Motor neuron (in vitro differentiated cells): ENCODE measurements at regions not wholly inside any gene's neighbourhood (a gene's known extent, or its start where the extent isn't known, plus 50 kb on each side); places are given as distances from the start of the nearest gene placed in this dataset.

Experiments
- ATAC-seq, 8 experiments: fragments of 200-7000 bp; cut with Tn5 transposase; replicated peaks in 6 of 8; 2 replicates each; pipeline ENCODE4 v1.8.0; 2021; ENCODE audit warnings: mild to moderate bottlenecking in 8 of 8, moderate library complexity in 8 of 8
- H3K27ac ChIP-seq, 2 donors: fragments of 250-450 bp; sonication (Bioruptor Pico); 2 replicates each; pipeline ENCODE4 v1.9.0; 2021; ENCODE audit warnings: antibody characterized with exemption in 2 of 2, mild to moderate bottlenecking in 2 of 2, moderate library complexity in 1 of 2
- H3K4me1 ChIP-seq, 2 donors: fragments of 250-450 bp; sonication (Bioruptor Pico); replicated peaks in 1 of 2; 2 replicates each; pipeline ENCODE4 v1.6.1; 2021; ENCODE audit warnings: antibody characterized with exemption in 2 of 2, mild to moderate bottlenecking in 2 of 2, moderate library complexity in 1 of 2
- H3K4me3 ChIP-seq, 5 donors: fragments of 250-450 bp; sonication (Bioruptor Pico); 2 replicates each; pipeline ENCODE4 v1.9.0; 2021; ENCODE audit warnings: antibody characterized with exemption in 5 of 5, mild to moderate bottlenecking in 5 of 5, moderate library complexity in 4 of 5
- WGBS, 10 experiments: fragments of 450-650 bp; shearing (Covaris generic); methylation state at CpG; one replicate each; pipeline ENCODE4 v1.0.0; 2022; 5-methylcytosine and 5-hydroxymethylcytosine counted together
- in situ Hi-C, 9 experiments: fragments of 400-800 bp; cut with MboI; loops; one replicate each; pipeline ENCODE4 v1.15.0; 2021; ENCODE audit warnings: low sequenced_read_pairs in 9 of 9, low pct_unique_long_range_greater_than_20kb in 2 of 9; ENCODE audit not compliant: unreplicated experiment in 9 of 9

GRCh38 chr3:124562769-124563168, 167.5 kb upstream of the UMPS start:
- Histone ChIP-seq H3K27ac (no peak overlapping the region), H3K4me1 (peaks cover 0 to 2% of the 10 kb centered on the region in 2 donors), H3K4me3 (no peak overlapping the region)
- no peak for ATAC-seq
- in situ Hi-C loops = loop anchor here in 4 of 9 experiments (10.0 to 25.0 kb wide), 3 partner anchors 122 to 550 kb away; no protein-coding TSS in a partner anchor
- 90 to 100% (median 94%) methylated on average over 2 to 7 of the region's 14 CpGs; no CpG with 5 or more reads in 6 of the 10 experiments for WGBS, 10 experiments

GRCh38 chr3:124563376-124563775, 166.9 kb upstream of the UMPS start:
- Histone ChIP-seq H3K4me3 (no peak overlapping the region), H3K27ac (no peak overlapping the region), H3K4me1 (peaks cover 0 to 2% of the 10 kb centered on the region in 2 donors)
- in situ Hi-C loops = loop anchor here in 4 of 9 experiments (10.0 to 25.0 kb wide), 3 partner anchors 121 to 551 kb away; no protein-coding TSS in a partner anchor
- 10 to 92% (median 61%) methylated on average over 1 to 2 of the region's 3 CpGs; no CpG with 5 or more reads in 4 of the 10 experiments for WGBS, 10 experiments
- ATAC-seq = peak in 2 of 8 experiments; percentile 21 to 52

GRCh38 chr3:124565013-124565412, 165.2 kb upstream of the UMPS start:
- ATAC-seq = peak; percentile 56 to 97 (median 80)
- Histone ChIP-seq H3K4me1 (peaks cover 0 to 2% of the 10 kb centered on the region in 2 donors), H3K27ac (no peak overlapping the region), H3K4me3 (no peak overlapping the region)
- in situ Hi-C loops = loop anchor here in 4 of 9 experiments (10.0 to 25.0 kb wide), 3 partner anchors 120 to 553 kb away; no protein-coding TSS in a partner anchor
- WGBS, 10 experiments = 0 to 88% (median 25%) methylated on average over 1 to 4 of the region's 5 CpGs; no CpG with 5 or more reads in 1 of the 10 experiments

GRCh38 chr3:124565551-124565950, 164.7 kb upstream of the UMPS start:
- in situ Hi-C loops = loop anchor here in 4 of 9 experiments (10.0 to 25.0 kb wide), 3 partner anchors 119 to 553 kb away; no protein-coding TSS in a partner anchor
- peak in 1 of 8 experiments; percentile 7 for ATAC-seq
- Histone ChIP-seq H3K4me1 (peaks cover 0 to 2% of the 10 kb centered on the region in 2 donors), H3K4me3 (no peak overlapping the region), H3K27ac (no peak overlapping the region)
- 30 to 76% (median 63%) methylated on average over 1 to 4 of the region's 6 CpGs; no CpG with 5 or more reads in 3 of the 10 experiments for WGBS, 10 experiments

- 0 to 88% (median 17%) methylated on average over 1 to 2 of the region's 2 CpGs; no CpG with 5 or more reads in 3 of the 10 experiments for WGBS, 10 experiments
- Histone ChIP-seq H3K27ac (no peak overlapping the region), H3K4me3 (no peak overlapping the region), H3K4me1 (peaks cover 0 to 2% of the 10 kb centered on the region in 2 donors)
- ATAC-seq = no peak
- in situ Hi-C loops = loop anchor here in 4 of 9 experiments (10.0 to 25.0 kb wide), 3 partner anchors 118 to 554 kb away; no protein-coding TSS in a partner anchor
Measured at GRCh38 chr3:124566701-124567100, 163.6 kb upstream of the UMPS start.

GRCh38 chr3:124567179-124567578, 163.1 kb upstream of the UMPS start:
- in situ Hi-C loops = loop anchor here in 4 of 9 experiments (10.0 to 25.0 kb wide), 3 partner anchors 118 to 555 kb away; no protein-coding TSS in a partner anchor
- WGBS, 10 experiments = 17 to 40% (median 29%) methylated on average over 1 of the region's 1 CpG; no CpG with 5 or more reads in 7 of the 10 experiments
- ATAC-seq = no peak
- Histone ChIP-seq H3K4me3 (no peak overlapping the region), H3K27ac (no peak overlapping the region), H3K4me1 (peaks cover 0 to 2% of the 10 kb centered on the region in 2 donors)

GRCh38 chr3:124569761-124570160, 160.5 kb upstream of the UMPS start:
- in situ Hi-C loops = loop anchor here in 6 of 9 experiments (10.0 to 25.0 kb wide), 4 partner anchors 115 to 557 kb away; no protein-coding TSS in a partner anchor
- Histone ChIP-seq H3K4me1 (peaks cover 0 to 2% of the 10 kb centered on the region in 2 donors), H3K4me3 (no peak overlapping the region), H3K27ac (no peak overlapping the region)
- ATAC-seq = no peak
- WGBS, 10 experiments = 20 to 100% (median 100%) methylated on average over 1 of the region's 1 CpG; no CpG with 5 or more reads in 7 of the 10 experiments

GRCh38 chr3:124570232-124570631, 160.0 kb upstream of the UMPS start:
- Histone ChIP-seq H3K4me1 (no peaks in the 10 kb centered on the region), H3K4me3 (no peak overlapping the region), H3K27ac (no peak overlapping the region)
- in situ Hi-C loops = loop anchor here in 5 of 9 experiments (10.0 to 25.0 kb wide), 4 partner anchors 115 to 558 kb away; no protein-coding TSS in a partner anchor
- no peak for ATAC-seq
- 40 to 92% (median 74%) methylated on average over 1 to 2 of the region's 2 CpGs; no CpG with 5 or more reads in 2 of the 10 experiments for WGBS, 10 experiments

GRCh38 chr3:124572851-124573405, 157.3 kb upstream of the UMPS start:
- H3K27ac ChIP-seq = no peak overlapping the region
- 87 to 98% (median 96%) methylated on average over 2 to 7 of the region's 8 CpGs; no CpG with 5 or more reads in 5 of the 10 experiments for WGBS, 10 experiments
- no peak overlapping the region for H3K4me3 ChIP-seq
- in situ Hi-C loops = loop anchor here in 5 of 9 experiments (10.0 to 25.0 kb wide), 4 partner anchors 112 to 561 kb away; no protein-coding TSS in a partner anchor
- ATAC-seq = no peak
- H3K4me1 ChIP-seq = no peaks in the 10 kb centered on the region

- 13 to 100% (median 80%) methylated on average over 1 to 2 of the region's 2 CpGs; no CpG with 5 or more reads in 3 of the 10 experiments for WGBS, 10 experiments
- in situ Hi-C loops = loop anchor here in 5 of 9 experiments (10.0 to 25.0 kb wide), 4 partner anchors 111 to 562 kb away; no protein-coding TSS in a partner anchor
- no peak overlapping the region for H3K27ac ChIP-seq
- H3K4me3 ChIP-seq = no peak overlapping the region
- no peaks in the 10 kb centered on the region for H3K4me1 ChIP-seq
- no peak for ATAC-seq
Measured at GRCh38 chr3:124574012-124574411, 156.2 kb upstream of the UMPS start.

GRCh38 chr3:124576565-124577493, 153.4 kb upstream of the UMPS start:
- WGBS, 10 experiments = 10 to 83% (median 68%) methylated on average over 1 to 4 of the region's 5 CpGs
- no peak overlapping the region for H3K27ac ChIP-seq
- ATAC-seq = no peak
- H3K4me3 ChIP-seq = no peak overlapping the region
- in situ Hi-C loops = loop anchor here in 2 of 9 experiments (10.0 kb wide), 2 partner anchors 108 to 118 kb away; no protein-coding TSS in a partner anchor
- no peaks in the 10 kb centered on the region for H3K4me1 ChIP-seq

GRCh38 chr3:124577494-124578167, 152.6 kb upstream of the UMPS start:
- in situ Hi-C loops = loop anchor here in 2 of 9 experiments (10.0 kb wide), 2 partner anchors 107 to 117 kb away; no protein-coding TSS in a partner anchor
- WGBS, 10 experiments = 80 to 100% (median 100%) methylated on average over 1 of the region's 1 CpG; no CpG with 5 or more reads in 3 of the 10 experiments
- H3K4me3 ChIP-seq = no peak overlapping the region
- no peak overlapping the region for H3K27ac ChIP-seq
- no peaks in the 10 kb centered on the region for H3K4me1 ChIP-seq
- ATAC-seq = no peak
